ENCODE measurements at regions not wholly inside any gene's neighbourhood (a gene's known extent, or its start where the extent isn't known, plus 50 kb on each side); places are given as distances from the start of the nearest gene placed in this dataset.
"Not testable (repeated sequence)": the region's sequence is repeated elsewhere in the genome, so short reads cannot be mapped to it uniquely, and the experiment has no call there.

DNA sequence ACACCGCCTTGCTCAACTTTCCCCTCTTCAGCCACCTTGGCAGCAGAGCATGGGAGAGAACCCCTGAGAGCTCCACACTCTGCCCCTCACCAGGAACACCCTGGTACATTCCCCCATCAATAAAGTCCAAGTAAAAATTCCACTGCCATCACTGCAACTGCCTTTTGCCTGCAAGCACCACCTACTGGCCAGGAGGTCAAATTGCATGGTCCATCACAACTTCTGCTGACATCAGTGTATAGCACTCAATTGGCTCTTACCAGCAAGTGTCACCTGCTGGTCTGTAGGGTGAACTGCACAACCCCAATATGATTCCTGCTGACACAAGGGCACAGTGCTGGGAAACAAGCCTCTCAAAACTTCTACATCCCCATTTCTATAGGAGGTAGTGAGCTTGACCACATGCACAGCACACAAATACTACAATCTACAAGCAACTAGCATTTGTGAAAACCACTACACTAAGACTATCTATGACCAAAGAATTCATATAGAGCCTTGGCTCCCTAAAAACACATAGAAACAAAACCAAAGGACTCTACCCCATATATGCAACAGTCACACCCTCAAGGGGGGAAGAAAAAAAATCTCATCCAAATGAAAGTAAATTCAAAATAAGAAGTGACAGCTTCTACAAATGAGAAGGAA is 69.2 kb downstream of the FASLG start:
- Histone ChIP-seq H3K27me3 (replicated peaks; ENCODE audit: insufficient read depth, low read depth, low read length, poor library complexity) (no peaks in the 10 kb centered on the region), H3K9me3 (ENCODE audit: low read depth, low read length, poor library complexity, severe bottlenecking) (peaks cover 4% of the 10 kb centered on the region), H3K36me3 (ENCODE audit: insufficient read depth, low read length, poor library complexity, severe bottlenecking) (no peaks in the 10 kb centered on the region), H3K27ac (ENCODE audit: low read depth, low read length, poor library complexity, severe bottlenecking) (no peak overlapping the region), H3K4me3 (ENCODE audit: low read depth, low read length, poor library complexity, severe bottlenecking) (no peak overlapping the region), H3K4me1 (ENCODE audit: insufficient read depth, low read length, poor library complexity, severe bottlenecking) (no peaks in the 10 kb centered on the region)
- peak; percentile 77 for DNase-seq (ENCODE audit: low spot score)
- intact Hi-C loops (cut with micrococcal nuclease; ENCODE audit: unreplicated experiment), result no loop called here
- POLR2A ChIA-PET (ENCODE audit: low non-redundant PET), result no interaction called here
- TF ChIP-seq, protein P1, sequence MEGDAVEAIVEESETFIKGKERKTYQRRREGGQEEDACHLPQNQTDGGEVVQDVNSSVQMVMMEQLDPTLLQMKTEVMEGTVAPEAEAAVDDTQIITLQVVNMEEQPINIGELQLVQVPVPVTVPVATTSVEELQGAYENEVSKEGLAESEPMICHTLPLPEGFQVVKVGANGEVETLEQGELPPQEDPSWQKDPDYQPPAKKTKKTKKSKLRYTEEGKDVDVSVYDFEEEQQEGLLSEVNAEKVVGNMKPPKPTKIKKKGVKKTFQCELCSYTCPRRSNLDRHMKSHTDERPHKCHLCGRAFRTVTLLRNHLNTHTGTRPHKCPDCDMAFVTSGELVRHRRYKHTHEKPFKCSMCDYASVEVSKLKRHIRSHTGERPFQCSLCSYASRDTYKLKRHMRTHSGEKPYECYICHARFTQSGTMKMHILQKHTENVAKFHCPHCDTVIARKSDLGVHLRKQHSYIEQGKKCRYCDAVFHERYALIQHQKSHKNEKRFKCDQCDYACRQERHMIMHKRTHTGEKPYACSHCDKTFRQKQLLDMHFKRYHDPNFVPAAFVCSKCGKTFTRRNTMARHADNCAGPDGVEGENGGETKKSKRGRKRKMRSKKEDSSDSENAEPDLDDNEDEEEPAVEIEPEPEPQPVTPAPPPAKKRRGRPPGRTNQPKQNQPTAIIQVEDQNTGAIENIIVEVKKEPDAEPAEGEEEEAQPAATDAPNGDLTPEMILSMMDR (conservative IDR thresholded peaks at IDR 0.05; ENCODE audit: low read depth, low read length), result peak; percentile 70
- TF ChIP-seq EZH2 (IDR thresholded peaks at IDR 0.05; ENCODE audit: borderline replicate concordance, low read depth, low read length, poor library complexity, severe bottlenecking), result no peak
- CTCF ChIA-PET, result no interaction called here
- BruUV-seq (replicated peaks), result no TSS peak

DNA sequence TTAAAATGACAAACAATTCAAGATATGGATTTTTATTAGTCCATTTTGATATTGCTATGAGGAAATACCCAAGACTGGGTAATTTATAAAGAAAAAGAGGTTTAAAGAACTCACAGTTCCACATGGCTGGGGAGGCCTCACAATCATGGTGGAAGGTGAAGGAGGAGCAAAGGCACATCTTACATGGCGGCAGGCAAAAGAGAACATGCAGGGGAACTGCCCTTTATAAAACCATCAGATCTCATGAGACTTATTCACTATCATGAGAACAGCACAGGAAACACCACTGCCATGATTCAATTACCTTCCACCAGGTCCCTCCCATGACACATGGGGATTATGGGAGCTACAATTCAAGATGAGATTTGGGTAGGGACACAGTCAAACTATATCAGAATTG is 69.8 kb downstream of the FASLG start:
- DNase-seq (ENCODE audit: low spot score); POLR2A ChIA-PET (ENCODE audit: low non-redundant PET); H3K9me3 ChIP-seq (ENCODE audit: low read depth, low read length, poor library complexity, severe bottlenecking); H3K27ac ChIP-seq (ENCODE audit: low read depth, low read length, poor library complexity, severe bottlenecking); intact Hi-C loops (cut with micrococcal nuclease; ENCODE audit: unreplicated experiment); CTCF ChIA-PET; H3K36me3 ChIP-seq (ENCODE audit: insufficient read depth, low read length, poor library complexity, severe bottlenecking); BruUV-seq (replicated peaks); H3K27me3 ChIP-seq (replicated peaks; ENCODE audit: insufficient read depth, low read depth, low read length, poor library complexity); H3K4me1 ChIP-seq (ENCODE audit: insufficient read depth, low read length, poor library complexity, severe bottlenecking); H3K4me3 ChIP-seq (ENCODE audit: low read depth, low read length, poor library complexity, severe bottlenecking): not testable (repeated sequence)

DNA sequence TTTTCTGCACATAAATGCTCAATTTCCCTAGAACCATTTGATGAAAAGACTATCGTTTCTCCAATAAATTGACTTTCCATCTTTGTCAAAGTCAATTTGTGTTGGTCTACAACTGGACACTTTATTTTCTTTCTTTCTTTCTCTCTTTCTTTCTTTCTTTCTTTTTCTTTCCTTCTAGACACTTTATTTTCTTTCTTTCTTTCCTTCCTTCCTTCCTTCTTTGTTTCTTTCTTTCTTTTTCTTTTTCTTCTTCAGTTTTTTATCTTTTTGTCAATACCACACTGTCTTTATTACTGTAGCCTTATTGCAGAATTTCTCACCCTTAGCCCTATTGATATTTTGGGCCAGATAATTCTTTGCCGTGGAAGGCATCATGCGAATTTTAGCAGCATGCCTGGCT is 73.5 kb downstream of the FASLG start:
- Histone ChIP-seq H3K36me3 (ENCODE audit: insufficient read depth, low read length, poor library complexity, severe bottlenecking) (no peaks in the 10 kb centered on the region), H3K27me3 (replicated peaks; ENCODE audit: insufficient read depth, low read depth, low read length, poor library complexity) (no peaks in the 10 kb centered on the region), H3K4me3 (ENCODE audit: low read depth, low read length, poor library complexity, severe bottlenecking) (no peak overlapping the region), H3K4me1 (ENCODE audit: insufficient read depth, low read length, poor library complexity, severe bottlenecking) (no peaks in the 10 kb centered on the region), H3K9me3 (ENCODE audit: low read depth, low read length, poor library complexity, severe bottlenecking) (peaks cover 4% of the 10 kb centered on the region), H3K27ac (ENCODE audit: low read depth, low read length, poor library complexity, severe bottlenecking) (no peak overlapping the region)
- DNase-seq (ENCODE audit: low spot score), result no peak
- BruUV-seq (replicated peaks), result no TSS peak
- TF ChIP-seq, protein P1 (conservative IDR thresholded peaks at IDR 0.05; ENCODE audit: low read depth, low read length), result no peak
- TF ChIP-seq EZH2 (IDR thresholded peaks at IDR 0.05; ENCODE audit: borderline replicate concordance, low read depth, low read length, poor library complexity, severe bottlenecking), result no peak
- ChIA-PET POLR2A (ENCODE audit: low non-redundant PET) (no interaction called here), CTCF (no interaction called here)
- intact Hi-C loops (cut with micrococcal nuclease; ENCODE audit: unreplicated experiment), result no loop called here

DNA sequence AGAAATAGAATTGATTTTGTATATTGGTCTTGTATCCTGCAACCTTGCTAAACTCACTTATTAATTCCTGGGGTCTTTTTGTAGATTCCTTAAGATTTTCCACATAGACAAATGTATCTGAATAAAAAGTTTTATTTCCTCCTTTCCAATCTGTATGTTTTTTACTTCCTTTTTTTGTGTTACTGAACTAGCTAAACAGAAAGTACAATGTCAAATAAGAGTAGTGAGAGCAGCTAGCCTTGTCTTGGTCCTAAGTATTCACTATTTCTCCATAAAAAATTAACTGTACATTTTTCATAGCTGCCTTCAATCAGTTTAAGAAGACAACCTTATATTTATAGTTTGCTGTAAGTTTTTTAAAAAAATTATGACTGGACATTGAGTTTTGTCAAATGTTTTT is 74.9 kb downstream of the FASLG start:
- CTCF ChIA-PET, result no interaction called here
- POLR2A ChIA-PET (ENCODE audit: low non-redundant PET), result no interaction called here
- H3K36me3 ChIP-seq (ENCODE audit: insufficient read depth, low read length, poor library complexity, severe bottlenecking), result no peaks in the 10 kb centered on the region
- no TSS peak for BruUV-seq (replicated peaks)
- H3K4me1 ChIP-seq (ENCODE audit: insufficient read depth, low read length, poor library complexity, severe bottlenecking), result no peaks in the 10 kb centered on the region
- no peaks in the 10 kb centered on the region for H3K27me3 ChIP-seq (replicated peaks; ENCODE audit: insufficient read depth, low read depth, low read length, poor library complexity)
- no peak overlapping the region for H3K4me3 ChIP-seq (ENCODE audit: low read depth, low read length, poor library complexity, severe bottlenecking)
- intact Hi-C loops (cut with micrococcal nuclease; ENCODE audit: unreplicated experiment), result no loop called here
- no peak for DNase-seq (ENCODE audit: low spot score)
- H3K27ac ChIP-seq (ENCODE audit: low read depth, low read length, poor library complexity, severe bottlenecking), result no peak overlapping the region
- H3K9me3 ChIP-seq (ENCODE audit: low read depth, low read length, poor library complexity, severe bottlenecking), result no peaks in the 10 kb centered on the region
- TF ChIP-seq, protein P1 (conservative IDR thresholded peaks at IDR 0.05; ENCODE audit: low read depth, low read length), result no peak
